Endothelial cell of umbilical vein (primary cell): ENCODE measurements at regions not wholly inside any gene's neighbourhood (a gene's known extent, or its start where the extent isn't known, plus 50 kb on each side); places are given as distances from the start of the nearest gene placed in this dataset.

Experiments
- BruUV-seq: library from RNA; stranded (reverse); fragments of 400-500 nt; replicated peaks from 2 replicates; lab custom pipeline; 2021; lab: Mats Ljungman, UMichigan
- CTCF ChIA-PET: fragments of 300-600, 350-600 bp; sonication (Branson Sonifier 250); formaldehyde crosslinking; loops from one replicate; lab custom pipeline; 2021; ENCODE audit warnings: antibody characterized with exemption, inconsistent platforms; lab: Charles Lee
- POLR2A ChIA-PET: fragments of 300-600, 350-600 bp; sonication (Branson Sonifier 250); formaldehyde crosslinking; loops from one replicate; lab custom pipeline; 2021; ENCODE audit warnings: antibody characterized with exemption, inconsistent platforms; lab: Charles Lee
- DNase-seq: peaks from one replicate; pipeline ENCODE4 v3.0.0-alpha.2; 2011; ENCODE audit warnings: low read depth, low spot score
- FAIRE-seq: peaks from 2 replicates; lab custom pipeline; 2011; peaks lifted over from hg19 to GRCh38; lab: Jason Lieb, UNC
- H2AFZ ChIP-seq: 2 replicates; pipeline ENCODE4 v1.6.0; 2012; ENCODE audit warnings: low read depth, low read length, control low read depth, inconsistent platforms
- H3K27ac ChIP-seq: 2 replicates; pipeline ENCODE4 v1.5.1; 2011; ENCODE audit warnings: low read depth, mild to moderate bottlenecking, control low read depth, low read length, moderate library complexity; ENCODE audit not compliant: insufficient read depth
- H3K27me3 ChIP-seq, 2 experiments: 2 replicates each; pipeline versions ENCODE4 v1.6.0 to v1.6.1; 2011; ENCODE audit warnings: low read length in 2 of 2, mixed read lengths in 1 of 2; ENCODE audit not compliant: control insufficient read depth in 2 of 2, insufficient read depth in 2 of 2
- H3K36me3 ChIP-seq, 2 experiments: 2 replicates in 1 of 2; 3 replicates in 1 of 2; pipeline ENCODE4 v1.5.1; 2011; ENCODE audit warnings: low read length in 2 of 2, mild to moderate bottlenecking in 1 of 2, moderate library complexity in 1 of 2; ENCODE audit not compliant: control insufficient read depth in 2 of 2, insufficient read depth in 2 of 2; ENCODE audit errors: extremely low read depth in 1 of 2
- H3K4me1 ChIP-seq: 3 replicates; pipeline ENCODE4 v1.5.1; 2011; ENCODE audit warnings: mild to moderate bottlenecking, low read length; ENCODE audit not compliant: control insufficient read depth, insufficient read depth; ENCODE audit errors: extremely low read depth
- H3K4me2 ChIP-seq: 2 replicates; pipeline ENCODE4 v1.6.1; 2011; ENCODE audit warnings: low read length, control low read depth, mixed read lengths; ENCODE audit not compliant: insufficient read depth
- H3K4me3 ChIP-seq, 3 experiments: fragments of 200-600 bp in 1 of 3; sonication (generic), shearing (Covaris generic) in 1 of 3; replicated peaks in 1 of 3; 2 replicates each; pipeline ENCODE4 v1.5.1; 2011 to 2016; ENCODE audit warnings: control low read depth in 3 of 3, low read length in 3 of 3, mild to moderate bottlenecking in 2 of 3, inconsistent platforms in 1 of 3, low read depth in 1 of 3, moderate library complexity in 1 of 3; ENCODE audit not compliant: insufficient read depth in 1 of 3
- H3K79me2 ChIP-seq: 2 replicates; pipeline ENCODE4 v1.6.0; 2012; ENCODE audit warnings: low read length, inconsistent platforms; ENCODE audit not compliant: control insufficient read depth, insufficient read depth
- H3K9ac ChIP-seq: replicated peaks from 2 replicates; pipeline ENCODE3; 2011; ENCODE audit warnings: low read length, control low read depth; ENCODE audit not compliant: insufficient read depth; ENCODE audit errors: extremely low read depth
- H3K9me1 ChIP-seq: replicated peaks from 3 replicates; pipeline ENCODE4 v1.6.0; 2011; ENCODE audit warnings: mild to moderate bottlenecking, low read length; ENCODE audit not compliant: control insufficient read depth, insufficient read depth; ENCODE audit errors: extremely low read depth
- H3K9me3 ChIP-seq: replicated peaks from 2 replicates; pipeline ENCODE4 v1.5.1; 2012; ENCODE audit warnings: low read length, inconsistent platforms; ENCODE audit not compliant: control insufficient read depth, insufficient read depth
- H4K20me1 ChIP-seq: replicated peaks from 2 replicates; pipeline ENCODE3; 2011; ENCODE audit warnings: mild to moderate bottlenecking, low read length; ENCODE audit not compliant: control insufficient read depth, insufficient read depth; ENCODE audit errors: extremely low read depth
- EZH2 ChIP-seq: IDR thresholded peaks from 2 replicates; pipeline ENCODE4 v1.6.1; 2012; ENCODE audit warnings: borderline replicate concordance, low read depth, mild to moderate bottlenecking, moderate library complexity, low read length, inconsistent platforms; ENCODE audit not compliant: severe bottlenecking
- FOS ChIP-seq: IDR thresholded peaks from 2 replicates; pipeline ENCODE4 v1.6.1; 2011; ENCODE audit warnings: mild to moderate bottlenecking, low read length, moderate library complexity, borderline replicate concordance; ENCODE audit not compliant: insufficient read depth
- GATA2 ChIP-seq: IDR thresholded peaks from 2 replicates; pipeline ENCODE4 v1.7.0; 2011; ENCODE audit warnings: low read depth, mild to moderate bottlenecking, moderate library complexity, mixed read lengths, low read length; ENCODE audit not compliant: insufficient read length, insufficient read depth
- JUN ChIP-seq: IDR thresholded peaks from 2 replicates; pipeline ENCODE4 v1.6.1; 2011; ENCODE audit warnings: borderline replicate concordance, low read depth; ENCODE audit not compliant: insufficient read length, insufficient read depth
- POLR2A ChIP-seq: IDR thresholded peaks from 2 replicates; pipeline ENCODE4 v1.6.1; 2012; ENCODE audit warnings: low read depth, mild to moderate bottlenecking, control low read depth, low read length
- dilution Hi-C: fragments of 300-500 bp; cut with MboI; formaldehyde crosslinking; loops from one replicate; pipeline ENCODE4 v1.15.0; 2019; ENCODE audit warnings: low sequenced_read_pairs; ENCODE audit not compliant: extremely low pct_ligation_motif_present
- intact Hi-C: fragments of 100-400 bp; cut with micrococcal nuclease; formaldehyde crosslinking; loops from one replicate; pipeline ENCODE4 v1.10.0; 2022

- no peak overlapping the region for H3K9ac ChIP-seq
- no peaks in the 10 kb centered on the region for H3K79me2 ChIP-seq
- FAIRE-seq, result no peak
- H3K4me2 ChIP-seq, result no peak overlapping the region
- no peak for TF ChIP-seq POLR2A
- TF ChIP-seq GATA2, result no peak
- no peak for TF ChIP-seq EZH2
- no peaks in the 10 kb centered on the region for H3K4me1 ChIP-seq
- no peak overlapping the region for H3K27ac ChIP-seq
- dilution Hi-C loops, result no loop called here
- H4K20me1 ChIP-seq, result no peaks in the 10 kb centered on the region
- peaks cover 2% of the 10 kb centered on the region for H3K9me3 ChIP-seq
- H2AFZ ChIP-seq, result no peak overlapping the region
- H3K27me3 ChIP-seq, result no peaks in the 10 kb centered on the region
- ChIA-PET CTCF (no interaction called here), POLR2A (no interaction called here)
- H3K9me1 ChIP-seq, result no peaks in the 10 kb centered on the region
- no peak for DNase-seq
- H3K36me3 ChIP-seq, result no peaks in the 10 kb centered on the region
- no peak overlapping the region for H3K4me3 ChIP-seq
- intact Hi-C loops, result no loop called here
- BruUV-seq, result no TSS peak
These were observed 213.7 kb downstream of the TECRL start for GRCh38 chr4:64195582-64195981.

- TF ChIP-seq FOS (no peak), JUN (no peak)
- ChIA-PET POLR2A (no interaction called here), CTCF (no interaction called here)
- BruUV-seq, result no TSS peak
- Histone ChIP-seq H2AFZ (no peak overlapping the region), H3K36me3 (no peaks in the 10 kb centered on the region), H3K9ac (no peak overlapping the region), H3K27me3 (no peaks in the 10 kb centered on the region), H3K9me3 (no peaks in the 10 kb centered on the region), H4K20me1 (no peaks in the 10 kb centered on the region), H3K79me2 (no peaks in the 10 kb centered on the region), H3K4me3 (no peak overlapping the region), H3K27ac (no peak overlapping the region), H3K9me1 (no peaks in the 10 kb centered on the region), H3K4me1 (no peaks in the 10 kb centered on the region), H3K4me2 (no peak overlapping the region)
- dilution Hi-C loops (no loop called here), intact Hi-C loops (no loop called here)
- no peak for FAIRE-seq
- no peak for DNase-seq
These were observed 216.4 kb downstream of the TECRL start for GRCh38 chr4:64192731-64193412.
